Anterior cingulate cortex (tissue), 58 donors: ENCODE measurements at regions not wholly inside any gene's neighbourhood (a gene's known extent, or its start where the extent isn't known, plus 50 kb on each side); places are given as distances from the start of the nearest gene placed in this dataset.
"Not testable (repeated sequence)": the region's sequence is repeated elsewhere in the genome, so short reads cannot be mapped to it uniquely, and the experiment has no call there.

Experiments used
- DNase-seq, 58 donors: peaks; one replicate each; lab custom pipeline; 2025; lab: John Stamatoyannopoulos, UW

GRCh38 chr5:17032314-17032985 lies 96.4 kb upstream of the MYO10 start:
- DNase-seq: not testable (repeated sequence)

GRCh38 chr5:17034992-17035391 lies 98.9 kb upstream of the MYO10 start:
- DNase-seq: not testable (repeated sequence)

- DNase-seq: no peak
These were observed 101.7 kb upstream of the MYO10 start for GRCh38 chr5:17037751-17038150.

GRCh38 chr5:17039170-17039569 lies 103.1 kb upstream of the MYO10 start:
- no peak for DNase-seq

GRCh38 chr5:17042041-17042440 lies 106.0 kb upstream of the MYO10 start:
- DNase-seq: no peak

- DNase-seq: no peak
These were observed 110.2 kb upstream of the MYO10 start for GRCh38 chr5:17046320-17046719.

- DNase-seq: no peak
These were observed 114.1 kb upstream of the MYO10 start for GRCh38 chr5:17050236-17050635.

- DNase-seq: no peak
These were observed 118.8 kb upstream of the MYO10 start for GRCh38 chr5:17054911-17055310.

GRCh38 chr5:17056141-17056631 lies 120.1 kb upstream of the MYO10 start:
- DNase-seq: peak in 25 of 58 donors; percentile 2 to 56 (median 17)

GRCh38 chr5:17058438-17058837 lies 122.3 kb upstream of the MYO10 start:
- no peak for DNase-seq

GRCh38 chr5:17061973-17062470 lies 125.9 kb upstream of the MYO10 start:
- DNase-seq: peak in 1 of 58 donors; percentile 1

- DNase-seq: not testable (repeated sequence)
These were observed 126.7 kb upstream of the MYO10 start for GRCh38 chr5:17062741-17063140.

- no peak for DNase-seq
These were observed 128.2 kb upstream of the MYO10 start for GRCh38 chr5:17064241-17064640.

GRCh38 chr5:17065458-17065857 lies 129.4 kb upstream of the MYO10 start:
- DNase-seq: no peak

- DNase-seq: not testable (repeated sequence)
These were observed 129.9 kb upstream of the MYO10 start for GRCh38 chr5:17066026-17066425.

GRCh38 chr5:17067657-17068392 lies 131.7 kb upstream of the MYO10 start:
- no peak for DNase-seq

GRCh38 chr5:17069995-17070511 lies 134.0 kb upstream of the MYO10 start:
- DNase-seq: no peak

GRCh38 chr5:17070647-17071046 lies 134.6 kb upstream of the MYO10 start:
- no peak for DNase-seq

- DNase-seq: no peak
These were observed 139.1 kb upstream of the MYO10 start for GRCh38 chr5:17075236-17075635.

- no peak for DNase-seq
These were observed 140.2 kb upstream of the MYO10 start for GRCh38 chr5:17076272-17076671.

- DNase-seq: no peak
These were observed 139.8 kb upstream of the BASP1 start for GRCh38 chr5:17077440-17078233.
